DOHH2 (cell line): ENCODE measurements at regions not wholly inside any gene's neighbourhood (a gene's known extent, or its start where the extent isn't known, plus 50 kb on each side); places are given as distances from the start of the nearest gene placed in this dataset.

Experiments
- H3F3A ChIP-seq: fragments of 200-600 bp; sonication (generic), shearing (Covaris generic); 2 replicates; pipeline ENCODE4 v1.6.0; 2016; ENCODE audit warnings: antibody characterized with exemption, mild to moderate bottlenecking; ENCODE audit not compliant: control insufficient read depth, insufficient read depth
- H3K27ac ChIP-seq: fragments of 200-600 bp; sonication (generic); 2 replicates; pipeline ENCODE4 v1.5.1; 2014; ENCODE audit warnings: low read depth, mild to moderate bottlenecking, low read length, moderate library complexity
- H3K27me3 ChIP-seq: fragments of 200-600 bp; sonication (generic); 2 replicates; pipeline ENCODE4 v1.6.1; 2014; ENCODE audit warnings: mild to moderate bottlenecking, low read length, mixed read lengths; ENCODE audit not compliant: control insufficient read depth
- H3K36me3 ChIP-seq: fragments of 200-600 bp; sonication (generic); 2 replicates; pipeline ENCODE4 v1.6.1; 2014; ENCODE audit warnings: mild to moderate bottlenecking, low read length, moderate library complexity, mixed read lengths; ENCODE audit not compliant: control insufficient read depth
- H3K4me1 ChIP-seq: fragments of 200-600 bp; sonication (generic); 2 replicates; pipeline ENCODE4 v1.6.1; 2014; ENCODE audit warnings: mild to moderate bottlenecking, low read length, mixed read lengths; ENCODE audit not compliant: control insufficient read depth
- H3K4me2 ChIP-seq: fragments of 200-600 bp; sonication (generic); 2 replicates; pipeline ENCODE4 v1.6.0; 2014; ENCODE audit warnings: mild to moderate bottlenecking, low read length, moderate library complexity
- H3K4me3 ChIP-seq: fragments of 200-600 bp; sonication (generic); 2 replicates; pipeline ENCODE4 v1.5.1; 2014; ENCODE audit warnings: mild to moderate bottlenecking, low read length, mixed read lengths
- H3K79me2 ChIP-seq: fragments of 200-600 bp; sonication (generic); 2 replicates; pipeline ENCODE4 v1.6.1; 2014; ENCODE audit warnings: mild to moderate bottlenecking, low read length, mixed read lengths; ENCODE audit not compliant: control insufficient read depth
- H3K9me2 ChIP-seq: fragments of 200-600 bp; sonication (generic); replicated peaks from 2 replicates; pipeline ENCODE4 v1.6.1; 2014; ENCODE audit warnings: mild to moderate bottlenecking, low read length, mixed read lengths; ENCODE audit not compliant: control insufficient read depth
- H3K9me3 ChIP-seq: fragments of 200-600 bp; sonication (generic); 2 replicates; pipeline ENCODE4 v1.6.1; 2014; ENCODE audit warnings: antibody characterized with exemption, low read length, mixed read lengths; ENCODE audit not compliant: control insufficient read depth, insufficient read depth
- H4K20me1 ChIP-seq: fragments of 200-600 bp; sonication (generic); 2 replicates; pipeline ENCODE4 v1.6.0; 2014; ENCODE audit warnings: low read depth, mild to moderate bottlenecking, antibody characterized with exemption, low read length, moderate library complexity; ENCODE audit not compliant: control insufficient read depth, insufficient read depth
- CTCF ChIP-seq: fragments of 200-600 bp; sonication (generic); IDR thresholded peaks from one replicate; pipeline ENCODE4 v1.5.1; 2014; ENCODE audit warnings: antibody characterized with exemption, mild to moderate bottlenecking, low read depth, low read length; ENCODE audit not compliant: poor library complexity, severe bottlenecking
- EZH2phosphoT487 ChIP-seq: fragments of 200-600 bp; sonication (generic); IDR thresholded peaks from 2 replicates; pipeline ENCODE4 v1.6.1; 2017; ENCODE audit warnings: borderline replicate concordance, mild to moderate bottlenecking, antibody characterized with exemption, low read length, moderate library complexity, mixed read lengths

- H3K9me2 ChIP-seq: no peaks in the 10 kb centered on the region
- H3K4me3 ChIP-seq: no peak overlapping the region
- peaks cover 90% of the 10 kb centered on the region for H3K36me3 ChIP-seq
- no peak for TF ChIP-seq CTCF
- TF ChIP-seq EZH2phosphoT487: no peak
- no peaks in the 10 kb centered on the region for H3K9me3 ChIP-seq
- 0 out of 2 replicates have a peak, but pooled peaks cover 5% of the 10 kb centered on the region for H3F3A ChIP-seq
- no peak overlapping the region for H3K27ac ChIP-seq
- peaks cover 47% of the 10 kb centered on the region for H4K20me1 ChIP-seq
- H3K4me1 ChIP-seq: peaks cover 49% of the 10 kb centered on the region
- H3K4me2 ChIP-seq: no peak overlapping the region
- no peaks in the 10 kb centered on the region for H3K27me3 ChIP-seq
- peaks cover 100% of the 10 kb centered on the region for H3K79me2 ChIP-seq
Observed at GRCh38 chr7:131094685-131095084, 233.0 kb upstream of the MKLN1 start.

GRCh38 chr7:131095346-131095745, 232.3 kb upstream of the MKLN1 start:
- Histone ChIP-seq H4K20me1 (peaks cover 45% of the 10 kb centered on the region), H3K4me3 (no peak overlapping the region), H3K9me2 (no peaks in the 10 kb centered on the region), H3K4me1 (peaks cover 51% of the 10 kb centered on the region), H3K4me2 (no peak overlapping the region), H3F3A (0 out of 2 replicates have a peak, but pooled peaks cover 3% of the 10 kb centered on the region), H3K27me3 (no peaks in the 10 kb centered on the region), H3K79me2 (peaks cover 100% of the 10 kb centered on the region), H3K9me3 (no peaks in the 10 kb centered on the region), H3K36me3 (peaks cover 90% of the 10 kb centered on the region), H3K27ac (no peak overlapping the region)
- no peak for TF ChIP-seq CTCF
- TF ChIP-seq EZH2phosphoT487: no peak

DNA sequence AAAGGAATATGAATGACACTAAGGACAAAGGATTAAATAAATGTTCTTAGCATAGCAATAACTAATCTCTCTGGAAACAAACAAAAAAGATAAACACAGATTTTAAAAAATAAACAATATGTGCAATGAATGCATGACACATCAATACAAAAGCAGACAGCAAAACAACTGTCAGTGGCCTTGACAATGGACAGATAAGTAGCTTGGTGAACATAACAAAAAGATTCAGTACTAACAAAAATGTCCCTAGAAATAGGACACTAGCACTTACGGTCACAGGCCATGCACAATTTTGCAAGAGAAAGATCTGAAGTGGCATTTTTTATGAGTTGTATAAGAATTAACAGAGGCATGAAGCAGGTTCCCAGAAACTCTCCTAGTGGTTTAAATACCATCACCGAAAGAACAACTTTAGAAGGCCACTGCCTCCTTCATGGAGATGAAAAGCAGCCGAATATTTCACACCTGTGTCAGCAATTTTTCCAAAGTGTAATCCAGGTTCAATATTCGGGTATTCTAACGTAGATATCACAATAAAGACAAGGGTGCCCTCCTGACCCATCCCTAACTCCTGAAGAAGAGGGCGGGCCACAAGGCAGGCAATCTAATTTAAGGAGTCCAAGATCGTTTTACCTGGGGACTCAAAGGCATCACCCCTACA, 231.3 kb upstream of the MKLN1 start:
- Histone ChIP-seq H3K4me2 (no peak overlapping the region), H3K9me3 (no peaks in the 10 kb centered on the region), H3K27me3 (no peaks in the 10 kb centered on the region), H3K27ac (no peak overlapping the region), H3K4me1 (peaks cover 51% of the 10 kb centered on the region), H4K20me1 (peaks cover 43% of the 10 kb centered on the region), H3K36me3 (peaks cover 91% of the 10 kb centered on the region), H3F3A (0 out of 2 replicates have a peak, but pooled peaks cover 2% of the 10 kb centered on the region), H3K9me2 (no peaks in the 10 kb centered on the region), H3K79me2 (peaks cover 100% of the 10 kb centered on the region), H3K4me3 (no peak overlapping the region)
- TF ChIP-seq CTCF (no peak), EZH2phosphoT487 (no peak)
